ENCODE measurements at regions not wholly inside any gene's neighbourhood (a gene's known extent, or its start where the extent isn't known, plus 50 kb on each side); places are given as distances from the start of the nearest gene placed in this dataset.

DNA sequence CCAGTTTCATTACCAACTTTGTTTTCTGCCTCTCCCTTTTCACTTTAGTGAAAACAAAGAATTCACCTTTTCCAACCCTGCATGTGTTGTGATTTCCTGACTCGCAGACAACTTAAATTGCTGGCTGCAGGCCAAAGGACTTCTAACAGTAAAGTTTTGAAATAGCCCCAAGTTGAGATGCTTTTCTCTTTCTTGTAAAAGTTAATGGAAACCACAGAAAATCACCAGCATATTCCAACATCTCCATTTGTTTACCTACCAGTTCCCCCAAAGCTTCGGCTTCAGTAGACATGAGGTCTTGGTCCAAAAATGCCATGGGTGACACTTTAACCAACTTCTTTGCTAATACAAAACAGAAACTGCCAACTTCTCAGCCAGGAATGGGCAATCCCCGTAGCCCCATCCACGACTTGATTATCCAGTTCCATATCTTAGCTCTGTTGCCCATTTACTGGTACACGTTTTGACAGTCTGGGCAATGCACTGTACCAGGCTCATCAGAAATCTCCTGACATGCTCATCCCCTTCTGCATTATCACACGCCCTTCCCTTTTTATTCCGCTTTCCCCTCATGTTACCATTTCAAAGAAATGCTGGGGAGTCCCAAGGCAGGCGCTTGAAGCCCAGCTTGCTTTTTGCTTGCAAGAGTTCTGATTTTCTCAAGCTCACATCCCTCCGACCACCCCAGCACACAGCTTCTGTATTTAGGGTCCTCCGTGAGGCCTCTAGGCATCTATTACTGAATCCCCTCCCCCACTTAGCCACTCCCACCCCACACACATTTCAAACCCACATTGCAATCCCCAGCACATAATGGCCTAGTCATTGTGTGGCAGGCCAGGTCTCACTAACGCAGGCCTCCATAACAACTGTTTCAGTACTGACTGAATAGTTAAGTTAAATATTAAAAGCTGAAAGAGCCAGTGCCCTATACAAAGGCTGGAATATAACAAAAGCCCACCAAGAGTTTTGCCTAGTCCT lies 137.9 kb upstream of the S100G start:
- DNase-seq: peak; percentile 36

DNA sequence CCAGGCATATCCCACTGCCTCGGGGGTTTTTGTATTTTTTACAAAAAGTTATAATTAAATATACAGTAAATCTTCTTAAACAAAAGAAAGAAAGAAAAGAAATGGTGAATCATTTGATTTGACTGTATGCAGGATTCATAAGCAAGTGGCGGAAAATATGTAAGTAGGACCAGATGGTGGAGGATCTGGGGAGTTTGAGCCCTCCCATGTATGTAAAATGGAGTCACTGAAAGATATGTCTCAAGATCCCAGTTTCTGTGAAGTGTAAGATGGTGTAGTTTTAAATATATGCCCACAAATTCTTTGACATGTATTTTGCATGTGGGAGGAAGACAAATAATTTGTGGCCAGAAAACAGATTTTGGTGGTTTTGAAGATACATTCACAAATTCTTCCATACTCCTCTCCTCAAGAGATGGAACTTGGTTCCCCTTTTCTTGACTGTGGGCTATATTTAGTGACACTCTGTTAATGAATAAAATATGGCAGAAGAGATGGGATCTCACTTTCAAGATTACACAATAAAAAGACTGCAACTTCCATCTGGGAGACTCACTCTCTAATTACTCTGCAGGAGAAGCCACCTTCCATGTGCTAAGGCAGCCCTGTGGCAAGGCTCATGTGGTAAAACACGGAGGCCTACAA lies 133.6 kb upstream of the S100G start:
- peak; percentile 87 for DNase-seq

DNA sequence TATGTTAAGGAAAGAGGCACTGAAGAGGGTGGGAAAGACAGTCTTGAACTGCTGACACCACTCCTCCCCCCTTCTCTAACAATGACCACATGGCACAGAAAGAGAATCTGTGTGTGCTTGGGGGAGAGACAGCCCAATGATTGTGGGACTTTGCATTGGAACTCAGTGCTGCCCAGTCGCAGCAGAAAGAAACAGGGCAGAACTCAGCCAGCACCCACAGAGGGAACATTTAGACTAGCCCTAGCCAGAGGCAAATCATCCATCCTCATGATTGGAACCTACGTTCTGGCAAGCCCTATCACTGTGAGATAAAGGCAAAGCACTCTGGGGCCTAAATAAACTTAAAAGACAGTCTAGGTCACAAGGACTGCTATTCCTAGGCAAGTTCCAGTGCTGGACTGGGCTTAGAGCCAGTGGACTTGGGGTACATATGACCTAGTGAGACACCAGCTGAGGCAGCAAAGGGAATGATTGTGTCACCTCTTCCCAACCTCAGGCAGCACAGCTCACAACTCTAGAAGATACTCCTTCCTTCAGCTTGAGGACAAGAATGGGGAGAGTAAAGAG lies 132.8 kb upstream of the S100G start:
- DNase-seq: no peak

DNA sequence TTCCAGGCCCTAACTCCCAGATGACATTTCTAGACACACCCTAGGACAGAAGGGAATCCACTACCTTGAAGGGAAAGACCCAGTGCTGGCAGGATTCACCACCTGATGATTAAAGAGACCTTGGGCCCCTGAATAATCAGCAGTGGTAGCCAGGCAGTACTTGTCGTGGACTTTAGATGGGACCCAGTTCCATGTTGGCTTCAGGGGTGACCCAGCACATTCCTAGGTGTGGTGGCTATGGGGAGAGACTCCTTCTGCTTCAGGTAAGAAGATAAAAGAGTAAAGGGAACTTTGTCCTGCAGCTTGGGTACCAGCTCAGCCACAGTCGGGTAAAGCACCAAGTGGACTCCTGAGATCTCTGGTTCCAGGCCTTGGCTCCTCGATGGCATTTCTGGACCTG lies 131.8 kb upstream of the S100G start:
- no peak for DNase-seq

DNA sequence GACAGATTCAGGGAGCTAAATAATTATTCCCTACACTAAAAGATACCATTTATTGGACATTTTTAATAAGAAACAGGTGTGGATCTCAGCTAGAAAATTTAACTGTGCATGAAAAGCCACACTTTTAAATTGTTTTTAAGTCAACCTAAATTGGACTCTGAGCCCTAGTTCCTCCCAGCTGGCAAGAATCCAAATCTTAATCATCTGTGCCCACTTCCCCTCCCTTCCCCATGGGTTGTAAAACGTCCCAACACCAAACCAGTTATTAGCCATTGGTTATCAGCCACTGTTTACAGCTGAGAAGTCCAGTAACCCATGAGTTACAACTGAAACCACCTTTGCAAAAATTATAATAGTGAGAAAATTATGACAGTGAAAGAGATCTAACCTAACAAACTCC lies 125.6 kb upstream of the S100G start:
- no peak for DNase-seq

DNA sequence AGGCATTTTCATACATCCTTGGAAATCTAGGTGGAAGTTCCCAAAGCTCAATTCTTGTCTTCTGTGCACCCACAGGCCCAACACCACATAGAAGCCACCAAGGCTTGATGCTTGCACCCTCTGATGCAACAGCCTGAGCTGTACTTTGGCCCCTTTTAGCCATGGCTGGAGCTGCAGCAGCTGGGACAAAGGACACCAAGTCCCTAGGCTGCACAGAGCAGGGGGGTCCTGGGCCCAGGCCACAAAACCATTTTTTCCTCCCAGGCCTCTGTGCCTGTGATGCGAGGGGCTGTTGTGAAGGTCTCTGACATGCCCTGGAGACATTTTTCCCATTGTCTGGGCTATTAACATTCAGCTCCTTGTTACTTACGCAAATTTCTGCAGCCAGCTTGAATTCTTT lies 124.0 kb upstream of the S100G start:
- no peak for DNase-seq

DNA sequence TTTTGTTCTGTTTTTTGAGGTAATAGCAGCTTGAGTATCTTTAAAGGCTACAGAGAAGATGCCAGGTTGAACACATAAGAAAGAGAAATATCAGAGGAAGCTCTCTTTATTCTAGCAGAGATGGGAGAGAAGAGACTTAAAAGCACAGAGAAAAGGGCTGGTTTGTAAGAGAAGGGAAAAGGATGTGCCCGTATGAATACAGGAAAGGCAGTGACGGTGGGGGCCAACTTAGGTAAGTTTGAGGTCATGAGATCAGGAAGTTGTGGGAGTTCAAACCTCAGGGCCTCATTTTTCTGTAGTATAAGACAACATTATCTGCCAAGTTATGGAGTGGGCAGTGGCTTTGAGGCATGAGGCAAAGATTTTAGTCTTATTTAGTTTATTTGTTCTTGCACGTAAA lies 121.3 kb upstream of the S100G start:
- no peak for DNase-seq
